ENCODE measurements at regions not wholly inside any gene's neighbourhood (a gene's known extent, or its start where the extent isn't known, plus 50 kb on each side); places are given as distances from the start of the nearest gene placed in this dataset.
"Not testable (repeated sequence)": the region's sequence is repeated elsewhere in the genome, so short reads cannot be mapped to it uniquely, and the experiment has no call there.

DNA sequence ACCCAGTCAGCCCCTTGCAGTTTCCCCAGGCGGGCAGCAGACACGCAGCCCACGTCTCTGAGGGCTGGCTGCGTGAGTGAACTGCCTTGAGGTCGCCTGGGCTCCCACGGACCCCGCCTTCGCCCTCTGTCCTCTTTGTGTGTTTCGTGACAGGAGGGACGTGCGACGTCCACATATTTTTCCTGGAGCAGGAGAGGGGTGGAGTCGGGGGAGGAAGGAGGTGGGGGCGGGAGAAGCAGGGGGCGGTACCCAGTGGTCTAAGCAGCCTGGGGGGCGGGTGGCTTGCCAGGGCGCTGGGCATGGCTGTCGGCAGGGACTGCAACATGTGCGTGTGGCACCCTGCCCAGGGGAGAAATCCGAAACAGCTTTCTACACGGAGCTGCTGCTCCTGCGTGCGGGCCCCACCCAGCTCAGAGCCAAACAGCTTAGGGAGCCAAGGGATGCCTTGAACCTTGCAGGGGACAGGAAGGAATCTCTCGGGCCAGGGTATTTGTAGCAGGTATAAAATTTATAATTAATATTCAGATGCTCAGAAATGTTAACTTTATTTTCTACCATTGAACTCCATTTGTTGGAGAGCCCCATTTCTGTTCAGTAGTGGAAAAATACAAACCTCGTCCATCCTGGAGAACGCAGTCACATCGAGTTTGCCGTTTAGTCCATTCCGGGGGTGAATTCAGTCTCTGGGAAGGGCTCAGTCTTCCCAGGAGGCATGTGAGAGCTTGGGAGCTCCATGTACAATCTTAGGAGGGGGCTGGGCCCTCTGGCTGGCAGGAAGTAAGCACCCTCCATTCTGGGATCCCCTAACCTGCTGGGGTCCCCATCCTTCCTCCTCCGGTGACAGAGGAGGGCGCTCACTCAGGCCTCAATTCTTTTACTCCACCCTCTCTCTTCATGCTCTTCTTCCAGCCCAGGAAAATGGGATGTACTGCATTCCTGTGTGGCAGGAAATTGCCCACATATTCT, 79.1 kb upstream of the MEF2A start:
- DNase-seq = peak; percentile 41

GRCh38 chr15:99487337-99487730, 78.5 kb upstream of the MEF2A start:
- DNase-seq = no peak

DNA sequence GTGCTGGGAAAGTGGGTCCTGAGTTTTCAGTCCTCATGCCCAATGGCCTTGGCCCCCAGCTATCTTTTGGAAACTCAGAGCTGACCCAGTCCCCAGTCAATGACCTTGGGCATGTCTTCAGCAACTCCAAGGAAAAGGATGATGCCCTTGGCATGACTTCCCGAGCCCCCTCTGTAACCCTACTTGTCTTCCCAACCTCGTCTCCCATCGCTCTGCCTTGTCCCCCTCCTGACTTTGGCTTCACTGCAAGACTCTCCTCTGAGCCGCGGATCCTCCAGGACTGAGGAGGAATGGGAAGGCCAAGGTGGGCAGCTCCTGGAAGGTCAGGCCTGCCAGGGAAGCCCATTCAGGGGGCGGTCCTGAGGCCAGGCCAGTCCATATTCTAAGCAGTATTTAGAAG, 73.5 kb upstream of the MEF2A start:
- no peak for DNase-seq

DNA sequence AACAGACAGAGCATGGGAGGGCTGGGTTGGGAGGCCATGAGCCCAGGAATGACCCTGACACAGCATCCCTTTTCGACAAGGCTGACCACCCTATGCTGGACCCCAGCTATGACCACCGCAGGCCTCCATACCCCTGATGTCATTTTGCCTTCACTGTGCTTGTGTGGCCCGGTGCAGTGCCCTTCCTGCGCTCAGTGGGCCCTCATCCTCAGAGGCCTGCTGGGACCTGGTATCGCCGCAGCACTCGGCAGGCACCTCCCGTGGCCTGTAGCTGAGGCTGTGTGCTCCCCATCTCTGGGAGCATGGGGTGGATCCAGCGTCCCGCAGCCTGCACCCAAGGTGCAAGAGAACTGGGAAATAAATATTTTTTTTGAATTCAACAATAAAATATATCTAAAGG, 73.1 kb upstream of the MEF2A start:
- DNase-seq = no peak

- no peak for DNase-seq
Observed at GRCh38 chr15:99493461-99493860, 72.3 kb upstream of the MEF2A start.

- DNase-seq = not testable (repeated sequence)
Observed at GRCh38 chr15:99494536-99495233, 71.1 kb upstream of the MEF2A start.

GRCh38 chr15:99495430-99496301, 70.1 kb upstream of the MEF2A start:
- no peak for DNase-seq

- no peak for DNase-seq
Observed at GRCh38 chr15:99496302-99496629, 69.5 kb upstream of the MEF2A start.

GRCh38 chr15:99502182-99502581, 63.6 kb upstream of the MEF2A start:
- DNase-seq = no peak

DNA sequence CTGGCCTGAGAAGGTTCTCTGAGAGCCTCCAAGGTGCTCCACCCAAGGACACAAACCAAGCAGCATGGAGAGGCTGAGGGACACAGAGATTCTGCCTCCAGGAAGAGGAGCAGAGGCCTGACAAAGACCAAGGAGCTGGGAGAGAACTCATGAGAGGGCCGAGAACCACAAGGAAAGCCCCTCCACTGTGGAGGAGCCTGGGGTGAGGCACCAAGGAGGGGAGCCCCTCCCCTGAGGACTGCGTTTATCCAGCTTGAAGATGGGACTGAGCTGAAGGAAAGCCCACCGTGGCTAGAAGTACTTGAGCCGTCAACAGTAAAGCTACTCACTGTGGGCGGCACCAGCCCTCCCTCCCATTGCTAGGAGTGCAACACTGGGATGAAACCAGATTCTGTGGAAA, 63.1 kb upstream of the MEF2A start:
- DNase-seq = no peak

DNA sequence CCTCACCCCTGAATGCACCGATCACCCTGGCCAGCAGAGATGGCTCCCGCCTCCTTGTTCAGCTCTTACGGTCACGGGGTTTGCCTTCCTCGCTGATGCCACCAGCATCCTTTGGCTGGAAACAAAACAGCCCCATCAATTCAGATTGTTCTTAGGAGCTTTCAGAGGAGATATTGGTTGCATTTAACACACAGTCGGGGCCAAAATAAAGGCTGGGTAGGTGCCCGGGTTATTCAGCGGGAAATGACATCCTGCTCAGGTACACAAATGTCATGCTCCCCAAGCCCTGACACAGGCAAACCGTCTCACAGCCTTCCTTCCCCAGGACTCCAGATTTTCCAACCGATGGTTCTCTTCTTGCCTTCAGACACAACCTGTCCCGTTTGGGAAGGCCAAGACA, 62.4 kb upstream of the MEF2A start:
- DNase-seq = no peak

DNA sequence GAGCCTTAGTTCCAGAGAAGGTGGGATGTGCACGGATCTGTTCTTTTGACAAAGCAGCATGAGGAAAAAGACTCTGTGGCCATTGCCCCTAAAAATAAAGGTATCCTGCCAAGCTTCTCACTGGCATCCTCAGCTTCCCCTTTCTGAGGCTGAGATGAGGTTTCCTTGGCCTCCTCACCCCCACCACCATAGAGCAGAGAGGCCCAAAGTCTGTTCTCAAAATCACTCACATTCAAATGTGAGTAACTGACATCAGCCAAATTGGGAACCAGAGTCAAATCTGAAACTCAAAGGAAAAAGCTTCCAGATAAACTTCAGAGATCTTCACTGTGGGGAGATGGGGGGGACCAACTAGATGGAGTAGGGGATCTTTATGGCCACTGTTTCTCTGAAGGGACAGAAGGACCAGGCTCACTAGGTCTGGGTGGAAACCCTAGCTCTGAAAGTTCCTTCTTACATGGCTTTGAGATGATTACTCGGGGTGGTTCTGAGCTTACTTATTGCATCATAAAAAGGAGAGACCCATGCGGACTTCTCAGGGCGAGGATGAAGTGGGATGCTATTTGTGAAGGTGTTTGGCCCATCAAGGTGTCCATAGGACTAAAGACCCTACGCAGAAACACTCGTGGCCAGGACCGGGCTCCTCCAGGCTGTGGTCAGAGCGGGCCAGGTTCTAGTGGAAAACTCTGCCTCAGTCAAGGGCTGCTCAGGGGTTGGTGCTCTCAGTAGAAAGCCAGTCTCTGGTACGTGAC, 61.5 kb upstream of the MEF2A start:
- no peak for DNase-seq

- no peak for DNase-seq
Observed at GRCh38 chr15:99504823-99505551, 60.8 kb upstream of the MEF2A start.

- no peak for DNase-seq
Observed at GRCh38 chr15:99506399-99506798, 59.4 kb upstream of the MEF2A start.

GRCh38 chr15:99507016-99507503, 58.7 kb upstream of the MEF2A start:
- DNase-seq = no peak

- DNase-seq = no peak
Observed at GRCh38 chr15:99507504-99508310, 58.1 kb upstream of the MEF2A start.

- DNase-seq = no peak
Observed at GRCh38 chr15:99508311-99508645, 57.5 kb upstream of the MEF2A start.

DNA sequence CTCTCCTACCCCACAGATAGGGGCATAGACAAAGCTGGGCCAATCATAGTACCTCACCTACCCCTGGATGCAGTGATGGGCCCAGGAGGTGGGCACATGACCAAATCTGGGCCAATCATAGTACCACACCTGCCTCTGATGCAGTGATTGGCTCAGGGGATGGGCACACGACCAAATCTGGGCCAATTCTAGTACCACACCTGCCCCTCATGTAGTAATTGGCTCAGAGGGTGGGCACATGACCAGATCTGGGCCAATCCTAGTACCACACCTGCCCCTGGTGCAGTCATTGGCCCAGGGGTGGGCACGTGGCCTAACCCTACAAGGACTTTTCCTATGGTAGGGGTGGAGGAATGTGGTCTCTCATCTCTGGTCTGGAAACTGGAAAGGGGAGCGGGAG, 56.9 kb upstream of the MEF2A start:
- DNase-seq = no peak

GRCh38 chr15:99509686-99510461, 55.9 kb upstream of the MEF2A start:
- DNase-seq = no peak

- DNase-seq = no peak
Observed at GRCh38 chr15:99511531-99511865, 54.3 kb upstream of the MEF2A start.
